ENCODE measurements at regions not wholly inside any gene's neighbourhood (a gene's known extent, or its start where the extent isn't known, plus 50 kb on each side); places are given as distances from the start of the nearest gene placed in this dataset.

DNA sequence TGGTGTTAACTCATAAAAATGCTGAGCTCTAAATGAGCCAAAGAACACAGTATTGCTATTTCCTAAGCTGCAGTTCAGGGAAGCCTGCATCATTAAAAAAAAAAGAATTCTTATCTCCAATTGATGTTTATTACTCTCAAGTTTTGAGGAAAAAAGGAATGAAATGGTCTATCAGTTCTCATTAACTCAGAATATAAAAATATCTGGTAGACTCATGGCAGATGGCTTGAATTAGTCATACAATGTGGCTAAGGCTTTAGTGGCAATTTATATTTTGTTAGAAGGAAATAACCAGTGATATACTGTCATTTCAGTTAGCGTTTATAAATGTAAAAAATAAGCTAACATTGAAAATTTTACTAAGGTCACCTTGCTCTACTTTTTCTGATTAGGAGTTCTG is 1403.4 kb upstream of the C9orf72 start (continued):
- TF ChIP-seq, protein P1, sequence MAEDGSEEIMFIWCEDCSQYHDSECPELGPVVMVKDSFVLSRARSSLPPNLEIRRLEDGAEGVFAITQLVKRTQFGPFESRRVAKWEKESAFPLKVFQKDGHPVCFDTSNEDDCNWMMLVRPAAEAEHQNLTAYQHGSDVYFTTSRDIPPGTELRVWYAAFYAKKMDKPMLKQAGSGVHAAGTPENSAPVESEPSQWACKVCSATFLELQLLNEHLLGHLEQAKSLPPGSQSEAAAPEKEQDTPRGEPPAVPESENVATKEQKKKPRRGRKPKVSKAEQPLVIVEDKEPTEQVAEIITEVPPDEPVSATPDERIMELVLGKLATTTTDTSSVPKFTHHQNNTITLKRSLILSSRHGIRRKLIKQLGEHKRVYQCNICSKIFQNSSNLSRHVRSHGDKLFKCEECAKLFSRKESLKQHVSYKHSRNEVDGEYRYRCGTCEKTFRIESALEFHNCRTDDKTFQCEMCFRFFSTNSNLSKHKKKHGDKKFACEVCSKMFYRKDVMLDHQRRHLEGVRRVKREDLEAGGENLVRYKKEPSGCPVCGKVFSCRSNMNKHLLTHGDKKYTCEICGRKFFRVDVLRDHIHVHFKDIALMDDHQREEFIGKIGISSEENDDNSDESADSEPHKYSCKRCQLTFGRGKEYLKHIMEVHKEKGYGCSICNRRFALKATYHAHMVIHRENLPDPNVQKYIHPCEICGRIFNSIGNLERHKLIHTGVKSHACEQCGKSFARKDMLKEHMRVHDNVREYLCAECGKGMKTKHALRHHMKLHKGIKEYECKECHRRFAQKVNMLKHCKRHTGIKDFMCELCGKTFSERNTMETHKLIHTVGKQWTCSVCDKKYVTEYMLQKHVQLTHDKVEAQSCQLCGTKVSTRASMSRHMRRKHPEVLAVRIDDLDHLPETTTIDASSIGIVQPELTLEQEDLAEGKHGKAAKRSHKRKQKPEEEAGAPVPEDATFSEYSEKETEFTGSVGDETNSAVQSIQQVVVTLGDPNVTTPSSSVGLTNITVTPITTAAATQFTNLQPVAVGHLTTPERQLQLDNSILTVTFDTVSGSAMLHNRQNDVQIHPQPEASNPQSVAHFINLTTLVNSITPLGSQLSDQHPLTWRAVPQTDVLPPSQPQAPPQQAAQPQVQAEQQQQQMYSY (CRISPR knock-in tag; IDR thresholded peaks at IDR 0.05): no peak
- TF ChIP-seq, protein P2, sequence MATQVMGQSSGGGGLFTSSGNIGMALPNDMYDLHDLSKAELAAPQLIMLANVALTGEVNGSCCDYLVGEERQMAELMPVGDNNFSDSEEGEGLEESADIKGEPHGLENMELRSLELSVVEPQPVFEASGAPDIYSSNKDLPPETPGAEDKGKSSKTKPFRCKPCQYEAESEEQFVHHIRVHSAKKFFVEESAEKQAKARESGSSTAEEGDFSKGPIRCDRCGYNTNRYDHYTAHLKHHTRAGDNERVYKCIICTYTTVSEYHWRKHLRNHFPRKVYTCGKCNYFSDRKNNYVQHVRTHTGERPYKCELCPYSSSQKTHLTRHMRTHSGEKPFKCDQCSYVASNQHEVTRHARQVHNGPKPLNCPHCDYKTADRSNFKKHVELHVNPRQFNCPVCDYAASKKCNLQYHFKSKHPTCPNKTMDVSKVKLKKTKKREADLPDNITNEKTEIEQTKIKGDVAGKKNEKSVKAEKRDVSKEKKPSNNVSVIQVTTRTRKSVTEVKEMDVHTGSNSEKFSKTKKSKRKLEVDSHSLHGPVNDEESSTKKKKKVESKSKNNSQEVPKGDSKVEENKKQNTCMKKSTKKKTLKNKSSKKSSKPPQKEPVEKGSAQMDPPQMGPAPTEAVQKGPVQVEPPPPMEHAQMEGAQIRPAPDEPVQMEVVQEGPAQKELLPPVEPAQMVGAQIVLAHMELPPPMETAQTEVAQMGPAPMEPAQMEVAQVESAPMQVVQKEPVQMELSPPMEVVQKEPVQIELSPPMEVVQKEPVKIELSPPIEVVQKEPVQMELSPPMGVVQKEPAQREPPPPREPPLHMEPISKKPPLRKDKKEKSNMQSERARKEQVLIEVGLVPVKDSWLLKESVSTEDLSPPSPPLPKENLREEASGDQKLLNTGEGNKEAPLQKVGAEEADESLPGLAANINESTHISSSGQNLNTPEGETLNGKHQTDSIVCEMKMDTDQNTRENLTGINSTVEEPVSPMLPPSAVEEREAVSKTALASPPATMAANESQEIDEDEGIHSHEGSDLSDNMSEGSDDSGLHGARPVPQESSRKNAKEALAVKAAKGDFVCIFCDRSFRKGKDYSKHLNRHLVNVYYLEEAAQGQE (IDR thresholded peaks at IDR 0.05; ENCODE audit: low read depth, low read length): no peak
- no peak for TF ChIP-seq RUNX3 (IDR thresholded peaks at IDR 0.05; ENCODE audit: low read length)
- no peak for TF ChIP-seq FOXM1 (IDR thresholded peaks at IDR 0.05; ENCODE audit: low read depth, low read length)

DNA sequence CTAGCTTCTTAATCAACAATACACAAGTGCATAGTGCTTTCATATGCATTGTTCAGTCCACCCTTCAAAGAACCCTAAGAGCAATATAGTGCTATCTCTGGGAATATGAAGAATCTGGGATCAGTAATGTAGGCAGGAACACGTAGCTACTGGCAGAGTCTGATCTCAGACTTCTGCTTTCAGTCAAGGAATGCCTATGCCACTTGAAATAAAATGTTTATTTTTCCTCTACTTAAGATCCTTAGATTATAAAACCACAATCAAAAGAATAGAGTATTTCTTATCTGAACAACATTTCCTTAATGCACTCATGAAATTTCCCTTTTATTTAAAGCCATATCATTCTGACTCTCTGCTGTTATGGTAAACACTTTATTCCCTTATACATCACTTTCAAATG is 1407.8 kb upstream of the C9orf72 start:
- no peak overlapping the region for H3K4me3 ChIP-seq
- ChIA-PET RAD21 (ENCODE audit: unreplicated experiment) (no interaction called here), CTCF (no interaction called here), POLR2A (no interaction called here), SMC1A (ENCODE audit: uncharacterized antibody, unreplicated experiment) (no interaction called here)
- H3K79me2 ChIP-seq (ENCODE audit: control insufficient read depth, insufficient read depth, low read length): no peaks in the 10 kb centered on the region
- in situ Hi-C loops (cut with MboI) (no loop called here), intact Hi-C loops (cut with micrococcal nuclease; ENCODE audit: unreplicated experiment) (no loop called here)
- H2AFZ ChIP-seq (ENCODE audit: control insufficient read depth, low read depth, low read length): no peak overlapping the region
- no peaks in the 10 kb centered on the region for H4K20me1 ChIP-seq (ENCODE audit: control insufficient read depth, insufficient read depth)
- FAIRE-seq (no peak), DNase-seq (ENCODE audit: low read depth, low spot score) (no peak), ATAC-seq (no peak)
- WGBS (ENCODE audit: insufficient coverage, insufficient replicate concordance, low lambda C conversion rate, missing lambda C conversion rate): 0% methylated on average over 1 of the region's 1 CpG
- H3K9me3 ChIP-seq (replicated peaks; ENCODE audit: control insufficient read depth, insufficient read depth, low read length): no peaks in the 10 kb centered on the region
- no TSS peak for BruUV-seq (replicated peaks)
- no peaks in the 10 kb centered on the region for H3K36me3 ChIP-seq (ENCODE audit: control insufficient read depth in 2 of 2, insufficient read depth in 2 of 2, low read length in 1 of 2)
- TF ChIP-seq IRF4 (IDR thresholded peaks at IDR 0.05; ENCODE audit: low read depth, low read length) (no peak), ZNF622 (IDR thresholded peaks at IDR 0.05) (no peak)
- H3K27ac ChIP-seq (ENCODE audit: control insufficient read depth, insufficient read depth): no peak overlapping the region
- H3K9ac ChIP-seq (ENCODE audit: control insufficient read depth, insufficient read depth, low read length): no peak overlapping the region
- H3K4me1 ChIP-seq (ENCODE audit: control insufficient read depth, insufficient read depth, low read length): no peaks in the 10 kb centered on the region
- H3K4me2 ChIP-seq (ENCODE audit: control insufficient read depth, insufficient read depth): no peak overlapping the region
- no peaks in the 10 kb centered on the region for H3K27me3 ChIP-seq (replicated peaks in 1 of 2; ENCODE audit: control insufficient read depth in 2 of 2, insufficient read depth in 2 of 2, low read length in 1 of 2)
